ENCODE measurements at regions not wholly inside any gene's neighbourhood (a gene's known extent, or its start where the extent isn't known, plus 50 kb on each side); places are given as distances from the start of the nearest gene placed in this dataset.

DNA sequence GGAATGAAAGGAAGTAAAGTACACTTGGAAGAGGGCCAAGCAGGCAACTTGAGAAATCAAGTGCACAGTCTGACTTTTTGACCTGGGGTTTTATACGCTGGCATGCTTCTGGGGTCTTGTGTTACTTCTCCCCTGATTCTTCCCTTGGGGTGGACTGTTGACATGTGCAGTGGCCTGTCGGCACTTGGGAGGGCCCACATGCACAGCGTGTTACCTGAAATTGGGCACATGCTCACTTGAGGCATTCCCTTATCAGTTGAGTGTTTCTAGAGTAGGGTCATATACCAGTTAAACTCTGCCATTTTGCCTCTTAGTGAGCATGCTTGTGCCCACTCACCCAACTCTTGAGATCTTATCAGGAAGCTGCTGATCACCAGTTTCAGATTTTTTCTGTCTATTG, 329.1 kb upstream of the SOX2 start:
- Histone ChIP-seq H3K27me3 (ENCODE audit: insufficient read depth, insufficient read length) (no peaks in the 10 kb centered on the region), H3K9me3 (ENCODE audit: insufficient read depth, low read length) (no peaks in the 10 kb centered on the region), H3K4me1 (ENCODE audit: insufficient read depth, insufficient read length) (no peaks in the 10 kb centered on the region), H3K36me3 (ENCODE audit: insufficient read depth, insufficient read length, low read length) (no peaks in the 10 kb centered on the region), H3K4me3 (ENCODE audit: insufficient read length, low read depth) (no peak overlapping the region), H3K9ac (ENCODE audit: insufficient read length, low read depth) (no peak overlapping the region)
- TF ChIP-seq YY1 (IDR thresholded peaks at IDR 0.05; ENCODE audit: insufficient read depth, insufficient read length) (no peak), ZNF274 (IDR thresholded peaks at IDR 0.05; ENCODE audit: low read depth, low read length) (no peak), SUZ12 (IDR thresholded peaks at IDR 0.05; ENCODE audit: extremely low read depth, insufficient read depth, insufficient read length) (no peak)
- DNase-seq (ENCODE audit: low read depth, low spot score) = no peak

DNA sequence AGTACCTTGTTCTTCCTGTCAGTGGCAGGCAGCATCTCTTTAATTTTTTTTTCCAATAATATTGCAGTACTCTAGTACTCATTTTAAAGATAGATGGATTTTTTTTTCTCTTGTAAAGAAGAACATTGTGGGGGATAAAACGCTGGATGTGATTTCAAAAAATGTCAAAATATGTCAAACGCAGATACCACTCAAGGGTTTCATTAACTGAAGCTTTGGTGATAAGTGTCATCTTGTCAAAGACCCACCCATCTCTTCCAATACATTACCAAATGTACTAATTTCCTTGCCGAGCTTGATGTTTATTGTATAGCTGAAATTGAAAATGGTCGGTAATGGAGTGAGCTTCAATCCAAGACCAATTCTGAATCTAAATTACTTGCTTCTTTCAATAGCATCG, 332.4 kb upstream of the SOX2 start:
- H3K4me3 ChIP-seq (ENCODE audit: insufficient read length, low read depth) = no peak overlapping the region
- no peaks in the 10 kb centered on the region for H3K9me3 ChIP-seq (ENCODE audit: insufficient read depth, low read length)
- H3K9ac ChIP-seq (ENCODE audit: insufficient read length, low read depth) = no peak overlapping the region
- H3K27me3 ChIP-seq (ENCODE audit: insufficient read depth, insufficient read length) = no peaks in the 10 kb centered on the region
- TF ChIP-seq ZNF274 (IDR thresholded peaks at IDR 0.05; ENCODE audit: low read depth, low read length) (no peak), SUZ12 (IDR thresholded peaks at IDR 0.05; ENCODE audit: extremely low read depth, insufficient read depth, insufficient read length) (no peak), YY1 (IDR thresholded peaks at IDR 0.05; ENCODE audit: insufficient read depth, insufficient read length) (no peak)
- no peaks in the 10 kb centered on the region for H3K4me1 ChIP-seq (ENCODE audit: insufficient read depth, insufficient read length)
- no peaks in the 10 kb centered on the region for H3K36me3 ChIP-seq (ENCODE audit: insufficient read depth, insufficient read length, low read length)
- no peak for DNase-seq (ENCODE audit: low read depth, low spot score)

DNA sequence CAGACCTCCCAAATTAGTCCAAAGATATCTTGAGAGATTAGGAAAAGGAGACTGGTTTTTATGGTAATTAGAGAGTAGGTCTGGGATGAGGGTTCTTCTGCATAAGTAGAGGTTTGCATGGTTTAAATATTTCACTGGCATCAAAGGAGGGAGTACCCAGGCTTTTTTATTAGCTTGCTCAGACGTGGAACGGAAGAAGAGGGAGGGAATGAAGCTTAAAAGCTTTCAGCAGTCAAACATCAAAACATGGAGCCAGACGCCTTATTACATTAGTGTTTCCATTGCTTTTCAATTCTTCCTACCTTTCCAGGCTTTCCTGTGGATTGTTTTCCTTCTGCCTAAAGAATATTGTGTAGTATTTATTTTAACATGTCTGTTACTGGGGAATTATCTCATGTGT, 342.1 kb upstream of the SOX2 start:
- no peaks in the 10 kb centered on the region for H3K36me3 ChIP-seq (ENCODE audit: insufficient read depth, insufficient read length, low read length)
- TF ChIP-seq ZNF274 (IDR thresholded peaks at IDR 0.05; ENCODE audit: low read depth, low read length) (no peak), SUZ12 (IDR thresholded peaks at IDR 0.05; ENCODE audit: extremely low read depth, insufficient read depth, insufficient read length) (no peak), YY1 (IDR thresholded peaks at IDR 0.05; ENCODE audit: insufficient read depth, insufficient read length) (no peak)
- H3K4me1 ChIP-seq (ENCODE audit: insufficient read depth, insufficient read length) = no peaks in the 10 kb centered on the region
- no peak for DNase-seq (ENCODE audit: low read depth, low spot score)
- H3K9ac ChIP-seq (ENCODE audit: insufficient read length, low read depth) = no peak overlapping the region
- H3K27me3 ChIP-seq (ENCODE audit: insufficient read depth, insufficient read length) = no peaks in the 10 kb centered on the region
- H3K4me3 ChIP-seq (ENCODE audit: insufficient read length, low read depth) = no peak overlapping the region
- H3K9me3 ChIP-seq (ENCODE audit: insufficient read depth, low read length) = no peaks in the 10 kb centered on the region

DNA sequence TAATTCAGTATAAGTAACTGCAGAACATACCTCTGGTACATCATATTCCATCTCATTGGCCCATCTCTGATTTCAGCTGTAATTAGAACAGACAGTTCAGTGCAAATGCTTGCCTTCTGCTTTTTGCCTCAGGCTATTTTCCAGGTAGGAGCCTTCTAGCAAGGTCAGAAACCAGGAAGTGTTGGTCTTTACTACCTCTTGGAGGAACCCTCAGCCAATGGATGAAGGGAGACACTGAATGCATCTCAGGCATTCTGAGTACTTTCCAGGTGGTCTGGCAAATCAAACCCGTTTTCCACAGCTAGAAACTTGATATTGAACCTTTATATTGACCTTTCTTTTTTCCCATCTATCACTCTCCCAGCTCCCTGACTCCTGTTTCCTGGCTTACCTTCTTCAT, 348.5 kb upstream of the SOX2 start:
- no peak for TF ChIP-seq ZNF274 (IDR thresholded peaks at IDR 0.05; ENCODE audit: low read depth, low read length)
- TF ChIP-seq YY1 (IDR thresholded peaks at IDR 0.05; ENCODE audit: insufficient read depth, insufficient read length) = no peak
- TF ChIP-seq SUZ12 (IDR thresholded peaks at IDR 0.05; ENCODE audit: extremely low read depth, insufficient read depth, insufficient read length) = no peak
- Histone ChIP-seq H3K36me3 (ENCODE audit: insufficient read depth, insufficient read length, low read length) (no peaks in the 10 kb centered on the region), H3K9ac (ENCODE audit: insufficient read length, low read depth) (no peak overlapping the region), H3K4me1 (ENCODE audit: insufficient read depth, insufficient read length) (no peaks in the 10 kb centered on the region), H3K4me3 (ENCODE audit: insufficient read length, low read depth) (no peak overlapping the region), H3K27me3 (ENCODE audit: insufficient read depth, insufficient read length) (no peaks in the 10 kb centered on the region), H3K9me3 (ENCODE audit: insufficient read depth, low read length) (no peaks in the 10 kb centered on the region)
- DNase-seq (ENCODE audit: low read depth, low spot score) = no peak

DNA sequence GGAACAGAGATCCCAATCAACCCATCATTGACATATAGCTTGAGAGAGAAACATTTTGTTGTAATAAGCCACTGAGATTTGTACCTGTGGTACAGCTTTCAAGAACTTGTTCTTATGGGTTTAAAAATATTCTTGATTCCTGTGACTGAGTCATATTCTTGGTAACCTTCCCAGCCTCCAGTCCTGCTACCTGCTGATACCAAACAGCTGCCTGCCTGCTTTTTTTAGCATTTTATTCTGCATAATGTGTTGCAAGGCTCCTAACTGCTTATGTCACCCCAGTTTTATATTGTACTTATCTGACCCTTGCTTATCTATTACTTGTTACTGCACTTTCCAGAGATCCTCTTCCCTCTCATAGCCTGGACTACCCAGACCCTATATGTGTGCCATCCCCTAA, 349.3 kb upstream of the SOX2 start:
- no peak for TF ChIP-seq YY1 (IDR thresholded peaks at IDR 0.05; ENCODE audit: insufficient read depth, insufficient read length)
- no peak for TF ChIP-seq SUZ12 (IDR thresholded peaks at IDR 0.05; ENCODE audit: extremely low read depth, insufficient read depth, insufficient read length)
- no peak for DNase-seq (ENCODE audit: low read depth, low spot score)
- no peaks in the 10 kb centered on the region for H3K27me3 ChIP-seq (ENCODE audit: insufficient read depth, insufficient read length)
- no peaks in the 10 kb centered on the region for H3K36me3 ChIP-seq (ENCODE audit: insufficient read depth, insufficient read length, low read length)
- H3K4me1 ChIP-seq (ENCODE audit: insufficient read depth, insufficient read length) = no peaks in the 10 kb centered on the region
- no peak overlapping the region for H3K9ac ChIP-seq (ENCODE audit: insufficient read length, low read depth)
- H3K9me3 ChIP-seq (ENCODE audit: insufficient read depth, low read length) = no peaks in the 10 kb centered on the region
- H3K4me3 ChIP-seq (ENCODE audit: insufficient read length, low read depth) = no peak overlapping the region

DNA sequence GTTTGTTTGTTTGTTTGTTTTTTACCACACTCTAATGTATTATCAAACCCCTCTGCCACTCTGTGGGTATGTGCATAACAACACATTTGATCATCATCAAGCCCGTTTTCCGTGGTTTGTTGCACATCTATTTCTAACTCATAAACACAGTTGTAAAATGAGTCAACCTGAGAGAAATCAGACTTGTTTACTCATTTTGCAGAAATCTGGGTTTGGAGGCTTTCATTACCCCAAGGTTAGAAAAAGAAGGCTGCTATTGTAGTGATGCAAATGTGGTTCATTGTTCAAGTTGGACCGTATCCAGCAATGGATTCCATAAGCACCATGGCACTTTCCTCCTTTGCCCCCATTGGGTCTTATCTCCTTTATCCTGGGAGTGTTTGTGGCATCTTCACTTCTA, 353.2 kb upstream of the SOX2 start:
- no peaks in the 10 kb centered on the region for H3K9me3 ChIP-seq (ENCODE audit: insufficient read depth, low read length)
- no peak for DNase-seq (ENCODE audit: low read depth, low spot score)
- H3K4me3 ChIP-seq (ENCODE audit: insufficient read length, low read depth) = no peak overlapping the region
- H3K9ac ChIP-seq (ENCODE audit: insufficient read length, low read depth) = no peak overlapping the region
- no peaks in the 10 kb centered on the region for H3K27me3 ChIP-seq (ENCODE audit: insufficient read depth, insufficient read length)
- H3K36me3 ChIP-seq (ENCODE audit: insufficient read depth, insufficient read length, low read length) = no peaks in the 10 kb centered on the region
- H3K4me1 ChIP-seq (ENCODE audit: insufficient read depth, insufficient read length) = no peaks in the 10 kb centered on the region
- no peak for TF ChIP-seq YY1 (IDR thresholded peaks at IDR 0.05; ENCODE audit: insufficient read depth, insufficient read length)
- TF ChIP-seq ZNF274 (IDR thresholded peaks at IDR 0.05; ENCODE audit: low read depth, low read length) = no peak
- no peak for TF ChIP-seq SUZ12 (IDR thresholded peaks at IDR 0.05; ENCODE audit: extremely low read depth, insufficient read depth, insufficient read length)

DNA sequence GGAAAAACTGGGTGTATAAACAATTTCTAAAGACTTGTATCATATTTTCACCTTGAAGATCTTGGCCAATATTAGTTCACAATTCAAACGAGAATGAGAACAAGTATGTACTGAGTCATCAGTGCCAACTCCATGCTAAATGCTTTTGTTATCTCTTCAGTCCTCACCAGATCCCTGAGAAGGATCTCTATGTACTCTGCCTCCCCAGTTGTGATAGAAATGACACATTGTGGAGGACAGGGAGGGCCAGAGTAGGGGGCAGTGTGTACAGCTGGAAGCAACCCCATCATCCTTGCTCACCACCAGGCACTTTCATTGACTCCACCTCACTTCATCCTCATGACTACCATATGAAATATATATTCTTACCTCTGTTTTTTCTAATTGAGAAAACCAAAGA, 353.7 kb upstream of the SOX2 start:
- Histone ChIP-seq H3K4me1 (ENCODE audit: insufficient read depth, insufficient read length) (no peaks in the 10 kb centered on the region), H3K9ac (ENCODE audit: insufficient read length, low read depth) (no peak overlapping the region), H3K36me3 (ENCODE audit: insufficient read depth, insufficient read length, low read length) (no peaks in the 10 kb centered on the region), H3K27me3 (ENCODE audit: insufficient read depth, insufficient read length) (no peaks in the 10 kb centered on the region), H3K9me3 (ENCODE audit: insufficient read depth, low read length) (no peaks in the 10 kb centered on the region), H3K4me3 (ENCODE audit: insufficient read length, low read depth) (no peak overlapping the region)
- no peak for TF ChIP-seq SUZ12 (IDR thresholded peaks at IDR 0.05; ENCODE audit: extremely low read depth, insufficient read depth, insufficient read length)
- TF ChIP-seq ZNF274 (IDR thresholded peaks at IDR 0.05; ENCODE audit: low read depth, low read length) = no peak
- no peak for TF ChIP-seq YY1 (IDR thresholded peaks at IDR 0.05; ENCODE audit: insufficient read depth, insufficient read length)
- no peak for DNase-seq (ENCODE audit: low read depth, low spot score)

DNA sequence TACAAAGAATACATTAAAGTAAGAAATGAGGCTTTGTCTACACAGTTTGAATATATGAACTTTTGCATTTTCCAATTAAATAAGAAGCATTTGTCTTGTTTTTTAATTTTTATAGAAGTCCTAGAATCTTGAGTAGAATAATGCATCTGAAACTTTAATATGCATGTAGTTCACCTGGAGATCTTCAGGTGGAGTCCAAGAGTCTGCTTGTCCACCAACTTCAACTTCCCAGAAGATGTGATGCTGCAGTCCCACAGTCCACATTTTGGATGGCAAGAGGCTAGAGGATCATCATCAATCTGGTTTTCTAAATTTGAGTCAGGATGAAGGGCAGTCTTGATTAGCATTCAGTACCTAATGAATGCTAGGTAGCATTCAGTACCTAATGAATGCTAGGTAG, 357.6 kb upstream of the SOX2 start:
- Histone ChIP-seq H3K9ac (ENCODE audit: insufficient read length, low read depth) (no peak overlapping the region), H3K27me3 (ENCODE audit: insufficient read depth, insufficient read length) (no peaks in the 10 kb centered on the region), H3K4me3 (ENCODE audit: insufficient read length, low read depth) (no peak overlapping the region), H3K36me3 (ENCODE audit: insufficient read depth, insufficient read length, low read length) (no peaks in the 10 kb centered on the region), H3K9me3 (ENCODE audit: insufficient read depth, low read length) (no peaks in the 10 kb centered on the region), H3K4me1 (ENCODE audit: insufficient read depth, insufficient read length) (no peaks in the 10 kb centered on the region)
- TF ChIP-seq ZNF274 (IDR thresholded peaks at IDR 0.05; ENCODE audit: low read depth, low read length) (no peak), SUZ12 (IDR thresholded peaks at IDR 0.05; ENCODE audit: extremely low read depth, insufficient read depth, insufficient read length) (no peak), YY1 (IDR thresholded peaks at IDR 0.05; ENCODE audit: insufficient read depth, insufficient read length) (no peak)
- no peak for DNase-seq (ENCODE audit: low read depth, low spot score)

All from NT2/D1 (cell line).